B cell (primary cell): ENCODE measurements at regions not wholly inside any gene's neighbourhood (a gene's known extent, or its start where the extent isn't known, plus 50 kb on each side); places are given as distances from the start of the nearest gene placed in this dataset.

Experiments
- EZH2 ChIP-seq: IDR thresholded peaks from 2 replicates; pipeline ENCODE4 v1.6.1; 2012; ENCODE audit warnings: borderline replicate concordance, low read depth, mild to moderate bottlenecking, moderate library complexity, low read length; ENCODE audit not compliant: insufficient read depth, poor library complexity, severe bottlenecking
- TF ChIP-seq, protein P1 (sequence below): fragments of 200-600 bp; IDR thresholded peaks from one replicate; pipeline ENCODE4 v1.8.0; 2022; ENCODE audit warnings: antibody characterized with exemption, mild to moderate bottlenecking

- TF ChIP-seq EZH2: no peak
- TF ChIP-seq, protein P1, sequence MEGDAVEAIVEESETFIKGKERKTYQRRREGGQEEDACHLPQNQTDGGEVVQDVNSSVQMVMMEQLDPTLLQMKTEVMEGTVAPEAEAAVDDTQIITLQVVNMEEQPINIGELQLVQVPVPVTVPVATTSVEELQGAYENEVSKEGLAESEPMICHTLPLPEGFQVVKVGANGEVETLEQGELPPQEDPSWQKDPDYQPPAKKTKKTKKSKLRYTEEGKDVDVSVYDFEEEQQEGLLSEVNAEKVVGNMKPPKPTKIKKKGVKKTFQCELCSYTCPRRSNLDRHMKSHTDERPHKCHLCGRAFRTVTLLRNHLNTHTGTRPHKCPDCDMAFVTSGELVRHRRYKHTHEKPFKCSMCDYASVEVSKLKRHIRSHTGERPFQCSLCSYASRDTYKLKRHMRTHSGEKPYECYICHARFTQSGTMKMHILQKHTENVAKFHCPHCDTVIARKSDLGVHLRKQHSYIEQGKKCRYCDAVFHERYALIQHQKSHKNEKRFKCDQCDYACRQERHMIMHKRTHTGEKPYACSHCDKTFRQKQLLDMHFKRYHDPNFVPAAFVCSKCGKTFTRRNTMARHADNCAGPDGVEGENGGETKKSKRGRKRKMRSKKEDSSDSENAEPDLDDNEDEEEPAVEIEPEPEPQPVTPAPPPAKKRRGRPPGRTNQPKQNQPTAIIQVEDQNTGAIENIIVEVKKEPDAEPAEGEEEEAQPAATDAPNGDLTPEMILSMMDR: no peak
These were observed 165.0 kb downstream of the SPIN4 start for GRCh38 chrX:63186137-63186536.
